H1 (cell line): ENCODE measurements at regions not wholly inside any gene's neighbourhood (a gene's known extent, or its start where the extent isn't known, plus 50 kb on each side); places are given as distances from the start of the nearest gene placed in this dataset.

Experiments used
- CTCF ChIA-PET: fragments of 300-600 bp; sonication (Branson Sonifier 250); formaldehyde crosslinking; loops from one replicate; lab custom pipeline; 2021; ENCODE audit not compliant: partially characterized antibody; lab: Charles Lee
- POLR2A ChIA-PET: fragments of 300-600 bp; sonication (Branson Sonifier 250); formaldehyde crosslinking; loops from one replicate; lab custom pipeline; 2021; ENCODE audit warnings: inconsistent platforms; ENCODE audit not compliant: partially characterized antibody; lab: Charles Lee
- DNase-seq, 2 experiments: peaks; one replicate each; pipeline versions ENCODE4 v3.0.0 to v3.0.0-alpha.2; 2010 to 2022; ENCODE audit warnings: low spot score in 2 of 2, low read depth in 1 of 2, mixed read lengths in 1 of 2
- FAIRE-seq: peaks from 2 replicates; lab custom pipeline; 2011; peaks lifted over from hg19 to GRCh38; lab: Jason Lieb, UNC
- H2AFZ ChIP-seq: 2 replicates; pipeline ENCODE4 v1.8.1; 2012; ENCODE audit warnings: low read length, inconsistent platforms
- H2AK5ac ChIP-seq: 2 replicates; pipeline ENCODE4 v1.6.1; 2013; ENCODE audit warnings: low read depth, low read length
- H2BK120ac ChIP-seq: replicated peaks from 2 replicates; pipeline ENCODE3; 2013; ENCODE audit warnings: low read depth, low read length, inconsistent platforms
- H2BK12ac ChIP-seq: 2 replicates; pipeline ENCODE4 v1.6.1; 2013; ENCODE audit warnings: low read depth, low read length
- H2BK15ac ChIP-seq: 2 replicates; pipeline ENCODE4 v1.6.1; 2013; ENCODE audit warnings: low read length
- H2BK20ac ChIP-seq: 2 replicates; pipeline ENCODE4 v1.6.1; 2013; ENCODE audit warnings: low read length
- H2BK5ac ChIP-seq: 2 replicates; pipeline ENCODE4 v1.6.1; 2013; ENCODE audit warnings: low read depth, low read length
- H3K14ac ChIP-seq: 2 replicates; pipeline ENCODE4 v1.6.1; 2013; ENCODE audit warnings: inconsistent platforms; ENCODE audit not compliant: insufficient read length
- H3K18ac ChIP-seq: 2 replicates; pipeline ENCODE4 v1.6.1; 2013; ENCODE audit warnings: low read length; ENCODE audit errors: extremely low read depth
- H3K23ac ChIP-seq: 2 replicates; pipeline ENCODE4 v1.6.1; 2013; ENCODE audit warnings: inconsistent platforms; ENCODE audit not compliant: insufficient read length
- H3K23me2 ChIP-seq: 2 replicates; pipeline ENCODE4 v1.6.1; 2013; ENCODE audit warnings: low read depth, low read length
- H3K27ac ChIP-seq: 2 replicates; pipeline ENCODE4 v1.6.1; 2011; ENCODE audit warnings: low read depth, low read length, inconsistent platforms
- H3K27me3 ChIP-seq, 4 experiments: replicated peaks in 1 of 4; 1 replicate in 1 of 4; 2 replicates in 3 of 4; pipeline versions ENCODE4 v1.6.1 to v1.8.1; 2011 to 2013; ENCODE audit warnings: low read length in 3 of 4, mild to moderate bottlenecking in 3 of 4, inconsistent platforms in 2 of 4, mixed read lengths in 2 of 4, moderate library complexity in 1 of 4; ENCODE audit not compliant: control insufficient read depth in 3 of 4, insufficient read depth in 3 of 4; ENCODE audit errors: extremely low read depth in 1 of 4
- H3K36me3 ChIP-seq, 4 experiments: 2 replicates each; pipeline versions ENCODE4 v1.6.1 to v1.8.1; 2011 to 2013; ENCODE audit warnings: mild to moderate bottlenecking in 4 of 4, low read length in 3 of 4, moderate library complexity in 2 of 4, control low read depth in 1 of 4, inconsistent platforms in 1 of 4; ENCODE audit not compliant: insufficient read depth in 4 of 4, control insufficient read depth in 2 of 4
- H3K4ac ChIP-seq: replicated peaks from 2 replicates; pipeline ENCODE3; 2013; ENCODE audit warnings: low read length, low read depth, mixed read lengths, inconsistent platforms; ENCODE audit not compliant: insufficient read length
- H3K4me1 ChIP-seq, 4 experiments: replicated peaks in 1 of 4; 1 replicate in 1 of 4; 2 replicates in 3 of 4; pipeline versions ENCODE4 v1.6.1 to v1.8.1; 2011 to 2013; ENCODE audit warnings: low read length in 3 of 4, inconsistent platforms in 2 of 4, mixed read lengths in 1 of 4; ENCODE audit not compliant: insufficient read depth in 4 of 4, control insufficient read depth in 3 of 4
- H3K4me2 ChIP-seq, 2 experiments: 2 replicates each; pipeline versions ENCODE4 v1.6.1 to v1.8.1; 2011 to 2013; ENCODE audit warnings: low read depth in 2 of 2, low read length in 2 of 2, control low read depth in 1 of 2, inconsistent platforms in 1 of 2, mild to moderate bottlenecking in 1 of 2; ENCODE audit not compliant: insufficient read depth in 1 of 2
- H3K4me3 ChIP-seq, 4 experiments: fragments of 200-600, 300-600 bp in 1 of 4; sonication (generic), shearing (Covaris generic), sonication (Bioruptor Twin) in 1 of 4; 2 replicates each; pipeline versions ENCODE4 v1.5.1 to v1.8.1; 2011 to 2016; ENCODE audit warnings: low read length in 4 of 4, low read depth in 3 of 4, control low read depth in 2 of 4, inconsistent platforms in 2 of 4, mild to moderate bottlenecking in 2 of 4, mixed read lengths in 1 of 4, moderate library complexity in 1 of 4; ENCODE audit not compliant: insufficient read depth in 2 of 4; ENCODE audit errors: extremely low read depth in 1 of 4
- H3K56ac ChIP-seq: replicated peaks from 2 replicates; pipeline ENCODE3; 2013; ENCODE audit warnings: low read depth, mild to moderate bottlenecking, mixed read lengths, low read length, inconsistent platforms; ENCODE audit not compliant: insufficient read length
- H3K79me1 ChIP-seq: 2 replicates; pipeline ENCODE4 v1.6.1; 2013; ENCODE audit warnings: low read depth, low read length, control low read depth
- H3K79me2 ChIP-seq, 2 experiments: 2 replicates each; pipeline versions ENCODE4 v1.6.1 to v1.8.1; 2012 to 2013; ENCODE audit warnings: low read length in 2 of 2, mild to moderate bottlenecking in 2 of 2, inconsistent platforms in 1 of 2; ENCODE audit not compliant: insufficient read depth in 2 of 2, control insufficient read depth in 1 of 2
- H3K9ac ChIP-seq, 4 experiments: replicated peaks in 1 of 4; 1 replicate in 1 of 4; 2 replicates in 3 of 4; pipeline versions ENCODE4 v1.6.1 to v1.8.1; 2011 to 2013; ENCODE audit warnings: low read depth in 3 of 4, low read length in 3 of 4, control low read depth in 2 of 4, mild to moderate bottlenecking in 2 of 4, moderate library complexity in 2 of 4, inconsistent platforms in 1 of 4; ENCODE audit errors: extremely low read depth in 1 of 4
- H3K9me3 ChIP-seq, 2 experiments: 2 replicates each; pipeline versions ENCODE4 v1.6.1 to v1.8.1; 2012 to 2013; ENCODE audit warnings: mild to moderate bottlenecking in 2 of 2, moderate library complexity in 2 of 2, control low read depth in 1 of 2, inconsistent platforms in 1 of 2, low read depth in 1 of 2, low read length in 1 of 2, mixed read lengths in 1 of 2; ENCODE audit not compliant: insufficient read depth in 2 of 2
- H4K20me1 ChIP-seq, 2 experiments: replicated peaks in 1 of 2; 2 replicates each; pipeline versions ENCODE3 to v1.8.1; 2011 to 2013; ENCODE audit warnings: inconsistent platforms in 2 of 2, low read length in 2 of 2, mild to moderate bottlenecking in 1 of 2; ENCODE audit not compliant: insufficient read depth in 2 of 2, control insufficient read depth in 1 of 2
- H4K5ac ChIP-seq: 2 replicates; pipeline ENCODE4 v1.6.1; 2013; ENCODE audit warnings: low read length, low read depth, mixed read lengths, inconsistent platforms; ENCODE audit not compliant: insufficient read length
- H4K8ac ChIP-seq: 2 replicates; pipeline ENCODE4 v1.8.0; 2013; ENCODE audit warnings: mild to moderate bottlenecking, moderate library complexity, low read length, inconsistent platforms; ENCODE audit not compliant: insufficient read depth; ENCODE audit errors: extremely low read depth
- H4K91ac ChIP-seq: replicated peaks from 2 replicates; pipeline ENCODE3; 2013; ENCODE audit warnings: low read length, mixed read lengths, inconsistent platforms; ENCODE audit not compliant: insufficient read length
- RAD21 ChIP-seq, 2 experiments: IDR thresholded peaks in 1 of 2; conservative IDR thresholded peaks in 1 of 2; 2 replicates each; pipeline ENCODE4 v1.6.1; 2011; ENCODE audit warnings: low read depth in 2 of 2, low read length in 2 of 2, improper control_type of control experiment in 1 of 2, inconsistent platforms in 1 of 2, mild to moderate bottlenecking in 1 of 2, moderate library complexity in 1 of 2
- SAP30 ChIP-seq: fragments of 300-600 bp; sonication (generic); IDR thresholded peaks from 2 replicates; pipeline ENCODE4 v1.7.1; 2012; ENCODE audit warnings: low read length, moderate library complexity, mild to moderate bottlenecking, inconsistent platforms; ENCODE audit not compliant: insufficient read depth, insufficient replicate concordance
- WGBS, 2 experiments: shearing (Covaris generic) in 1 of 2; methylation state at CpG; one replicate each; pipeline versions ENCODE4 v1.1.6 to v1.1.7; 2013 to 2015; ENCODE audit warnings: low lambda C conversion rate in 2 of 2, mixed read lengths in 2 of 2, inconsistent platforms in 1 of 2, low coverage in 1 of 2, missing lambda C conversion rate in 1 of 2; ENCODE audit not compliant: insufficient replicate concordance in 2 of 2, insufficient coverage in 1 of 2, insufficient read length in 1 of 2; ENCODE audit errors: extremely low coverage in 1 of 2, missing lambda C conversion rate in 1 of 2; 5-methylcytosine and 5-hydroxymethylcytosine counted together
- TF ChIP-seq, protein P1 (sequence below), 3 experiments: IDR thresholded peaks; 1 replicate in 2 of 3; 2 replicates in 1 of 3; pipeline versions ENCODE4 v1.5.1 to v1.6.1; 2011; ENCODE audit warnings: low read length in 3 of 3, mild to moderate bottlenecking in 3 of 3, inconsistent platforms in 2 of 3, low read depth in 1 of 3, moderate library complexity in 1 of 3; ENCODE audit not compliant: insufficient read depth in 1 of 3; ENCODE audit errors: control extremely low read depth in 1 of 3

DNA sequence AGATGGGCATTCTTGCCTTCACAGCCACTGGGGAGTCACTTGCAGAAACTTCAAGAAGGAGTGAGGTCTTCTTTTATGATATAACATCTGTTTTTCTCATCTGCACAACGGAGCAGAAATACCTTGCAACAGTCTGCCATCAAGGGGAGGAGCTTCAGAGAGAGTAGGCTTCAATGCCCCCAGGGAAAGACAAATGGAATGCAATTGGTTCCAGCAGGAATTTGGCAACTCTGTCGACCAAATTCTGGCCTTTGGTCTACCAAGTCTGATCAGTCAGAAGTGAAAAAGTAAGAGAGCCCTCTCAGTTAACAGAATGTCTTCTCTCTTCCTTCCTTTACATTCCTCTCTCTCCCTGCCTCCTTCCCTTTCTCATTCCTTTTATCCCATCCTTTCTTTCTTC lies 229.3 kb downstream of the IDS start:
- Histone ChIP-seq H3K27ac (no peak overlapping the region), H3K36me3 (no peaks in the 10 kb centered on the region), H3K27me3 (no peaks in the 10 kb centered on the region), H3K9ac (no peak overlapping the region), H3K23ac (no peak overlapping the region), H3K9me3 (no peaks in the 10 kb centered on the region), H2AFZ (no peak overlapping the region), H3K4ac (no peak overlapping the region), H3K4me1 (no peaks in the 10 kb centered on the region), H2BK120ac (no peak overlapping the region), H2AK5ac (no peak overlapping the region), H3K23me2 (no peaks in the 10 kb centered on the region), H2BK20ac (no peak overlapping the region), H3K79me2 (no peaks in the 10 kb centered on the region), H3K14ac (no peak overlapping the region), H4K5ac (no peak overlapping the region), H2BK15ac (no peak overlapping the region), H3K79me1 (no peaks in the 10 kb centered on the region), H4K91ac (no peak overlapping the region), H4K20me1 (no peaks in the 10 kb centered on the region), H3K4me2 (no peak overlapping the region), H3K18ac (no peak overlapping the region), H3K4me3 (no peak overlapping the region), H4K8ac (no peak overlapping the region), H3K56ac (no peak overlapping the region), H2BK5ac (no peak overlapping the region), H2BK12ac (no peak overlapping the region)
- CTCF ChIA-PET = interaction anchor here (1.5 kb wide), 1 partner anchor 11 kb away, joined by 5 read pairs; no protein-coding TSS in a partner anchor
- TF ChIP-seq, protein P1, sequence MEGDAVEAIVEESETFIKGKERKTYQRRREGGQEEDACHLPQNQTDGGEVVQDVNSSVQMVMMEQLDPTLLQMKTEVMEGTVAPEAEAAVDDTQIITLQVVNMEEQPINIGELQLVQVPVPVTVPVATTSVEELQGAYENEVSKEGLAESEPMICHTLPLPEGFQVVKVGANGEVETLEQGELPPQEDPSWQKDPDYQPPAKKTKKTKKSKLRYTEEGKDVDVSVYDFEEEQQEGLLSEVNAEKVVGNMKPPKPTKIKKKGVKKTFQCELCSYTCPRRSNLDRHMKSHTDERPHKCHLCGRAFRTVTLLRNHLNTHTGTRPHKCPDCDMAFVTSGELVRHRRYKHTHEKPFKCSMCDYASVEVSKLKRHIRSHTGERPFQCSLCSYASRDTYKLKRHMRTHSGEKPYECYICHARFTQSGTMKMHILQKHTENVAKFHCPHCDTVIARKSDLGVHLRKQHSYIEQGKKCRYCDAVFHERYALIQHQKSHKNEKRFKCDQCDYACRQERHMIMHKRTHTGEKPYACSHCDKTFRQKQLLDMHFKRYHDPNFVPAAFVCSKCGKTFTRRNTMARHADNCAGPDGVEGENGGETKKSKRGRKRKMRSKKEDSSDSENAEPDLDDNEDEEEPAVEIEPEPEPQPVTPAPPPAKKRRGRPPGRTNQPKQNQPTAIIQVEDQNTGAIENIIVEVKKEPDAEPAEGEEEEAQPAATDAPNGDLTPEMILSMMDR (IDR thresholded peaks at IDR 0.05; ENCODE audit: control extremely low read depth in 1 of 3, insufficient read depth in 1 of 3, low read depth in 1 of 3, low read length in 3 of 3) = no peak
- TF ChIP-seq RAD21 (IDR thresholded peaks at IDR 0.05 in 1 of 2, conservative IDR thresholded peaks at IDR 0.05 in 1 of 2; ENCODE audit: low read depth in 2 of 2, low read length in 2 of 2) (no peak), SAP30 (no peak)
- WGBS, 2 experiments = 85% methylated on average over 1 of the region's 2 CpGs; no CpG with 5 or more reads in 1 of the 2 experiments
- FAIRE-seq (no peak), DNase-seq (no peak)
- POLR2A ChIA-PET = no interaction called here
